NT2/D1 (cell line): ENCODE measurements at regions not wholly inside any gene's neighbourhood (a gene's known extent, or its start where the extent isn't known, plus 50 kb on each side); places are given as distances from the start of the nearest gene placed in this dataset.

Experiments
- YY1 ChIP-seq: IDR thresholded peaks from 2 replicates; pipeline ENCODE4 v1.6.1; 2011; ENCODE audit not compliant: insufficient read length, insufficient read depth
- ZNF274 ChIP-seq: IDR thresholded peaks from 2 replicates; pipeline ENCODE4 v1.6.1; 2011; ENCODE audit warnings: mild to moderate bottlenecking, low read depth, low read length

DNA sequence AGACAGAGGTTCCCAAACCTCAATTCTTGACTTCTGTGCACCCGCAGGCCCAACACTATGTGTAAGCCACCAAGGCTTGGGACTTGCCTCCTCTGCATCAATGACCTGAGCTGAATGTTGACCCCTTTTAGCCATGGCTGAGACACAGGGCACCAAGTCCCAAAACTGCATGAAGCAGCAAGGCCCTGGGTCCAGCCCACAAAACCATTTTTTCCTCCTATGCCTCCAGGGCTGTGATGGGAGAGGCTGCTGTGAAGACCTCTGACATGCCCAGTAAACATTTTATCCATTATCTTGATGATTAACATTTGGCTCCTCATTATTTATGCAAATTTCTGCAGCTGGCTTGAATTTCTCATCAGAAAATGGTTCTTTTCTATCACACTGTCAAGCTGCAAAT, 85.4 kb downstream of the ITM2A start:
- TF ChIP-seq ZNF274 (no peak), YY1 (no peak)
